ENCODE measurements at regions not wholly inside any gene's neighbourhood (a gene's known extent, or its start where the extent isn't known, plus 50 kb on each side); places are given as distances from the start of the nearest gene placed in this dataset.
"Not testable (repeated sequence)": the region's sequence is repeated elsewhere in the genome, so short reads cannot be mapped to it uniquely, and the experiment has no call there.

GRCh38 chr19:29001597-29002245 is 211.2 kb downstream of the UQCRFS1 start:
- H2AFZ ChIP-seq (ENCODE audit: low read length) = no peak overlapping the region
- no peak overlapping the region for H3K4me2 ChIP-seq (ENCODE audit: insufficient read depth, low read length)
- no peak overlapping the region for H3K27ac ChIP-seq (ENCODE audit: low read depth, low read length)
- DNase-seq (ENCODE audit: insufficient read length, low spot score, missing footprints) = no peak
- H3K9me3 ChIP-seq (ENCODE audit: low read depth, low read length) = no peaks in the 10 kb centered on the region
- H4K20me1 ChIP-seq (ENCODE audit: insufficient read depth, low read length) = no peaks in the 10 kb centered on the region
- no peaks in the 10 kb centered on the region for H3K79me2 ChIP-seq (ENCODE audit: insufficient read depth, low read length)
- no peak for TF ChIP-seq CTCF (IDR thresholded peaks at IDR 0.05; ENCODE audit: extremely low read depth, low read depth, low read length)
- H3K36me3 ChIP-seq (ENCODE audit: insufficient read depth, low read length) = no peaks in the 10 kb centered on the region
- H3K27me3 ChIP-seq (ENCODE audit: insufficient read depth, low read length) = no peaks in the 10 kb centered on the region
- no peak overlapping the region for H3K4me3 ChIP-seq (ENCODE audit: insufficient read depth, low read length)
- no peaks in the 10 kb centered on the region for H3K4me1 ChIP-seq (ENCODE audit: insufficient read depth, low read length)

- H3K36me3 ChIP-seq (ENCODE audit: insufficient read depth, low read length) = no peaks in the 10 kb centered on the region
- no peak for TF ChIP-seq CTCF (IDR thresholded peaks at IDR 0.05; ENCODE audit: extremely low read depth, low read depth, low read length)
- no peaks in the 10 kb centered on the region for H3K79me2 ChIP-seq (ENCODE audit: insufficient read depth, low read length)
- no peak overlapping the region for H3K4me2 ChIP-seq (ENCODE audit: insufficient read depth, low read length)
- no peaks in the 10 kb centered on the region for H3K4me1 ChIP-seq (ENCODE audit: insufficient read depth, low read length)
- H3K27me3 ChIP-seq (ENCODE audit: insufficient read depth, low read length) = no peaks in the 10 kb centered on the region
- no peaks in the 10 kb centered on the region for H4K20me1 ChIP-seq (ENCODE audit: insufficient read depth, low read length)
- H2AFZ ChIP-seq (ENCODE audit: low read length) = no peak overlapping the region
- no peak for DNase-seq (ENCODE audit: insufficient read length, low spot score, missing footprints)
- no peak overlapping the region for H3K4me3 ChIP-seq (ENCODE audit: insufficient read depth, low read length)
- no peak overlapping the region for H3K27ac ChIP-seq (ENCODE audit: low read depth, low read length)
- H3K9me3 ChIP-seq (ENCODE audit: low read depth, low read length) = no peaks in the 10 kb centered on the region
These were observed 211.8 kb downstream of the UQCRFS1 start for GRCh38 chr19:29001141-29001581.

GRCh38 chr19:28999724-29000433 is 213.1 kb downstream of the UQCRFS1 start:
- TF ChIP-seq CTCF (IDR thresholded peaks at IDR 0.05; ENCODE audit: extremely low read depth, low read depth, low read length) = no peak
- no peak overlapping the region for H3K27ac ChIP-seq (ENCODE audit: low read depth, low read length)
- H3K36me3 ChIP-seq (ENCODE audit: insufficient read depth, low read length) = no peaks in the 10 kb centered on the region
- H3K9me3 ChIP-seq (ENCODE audit: low read depth, low read length) = no peaks in the 10 kb centered on the region
- no peak overlapping the region for H2AFZ ChIP-seq (ENCODE audit: low read length)
- H3K4me2 ChIP-seq (ENCODE audit: insufficient read depth, low read length) = no peak overlapping the region
- H3K4me3 ChIP-seq (ENCODE audit: insufficient read depth, low read length) = no peak overlapping the region
- DNase-seq (ENCODE audit: insufficient read length, low spot score, missing footprints) = no peak
- no peaks in the 10 kb centered on the region for H3K4me1 ChIP-seq (ENCODE audit: insufficient read depth, low read length)
- no peaks in the 10 kb centered on the region for H4K20me1 ChIP-seq (ENCODE audit: insufficient read depth, low read length)
- no peaks in the 10 kb centered on the region for H3K27me3 ChIP-seq (ENCODE audit: insufficient read depth, low read length)
- H3K79me2 ChIP-seq (ENCODE audit: insufficient read depth, low read length) = no peaks in the 10 kb centered on the region

- Histone ChIP-seq H3K4me2 (ENCODE audit: insufficient read depth, low read length) (no peak overlapping the region), H4K20me1 (ENCODE audit: insufficient read depth, low read length) (no peaks in the 10 kb centered on the region), H3K27ac (ENCODE audit: low read depth, low read length) (no peak overlapping the region), H3K79me2 (ENCODE audit: insufficient read depth, low read length) (no peaks in the 10 kb centered on the region), H2AFZ (ENCODE audit: low read length) (no peak overlapping the region), H3K4me3 (ENCODE audit: insufficient read depth, low read length) (no peak overlapping the region), H3K4me1 (ENCODE audit: insufficient read depth, low read length) (no peaks in the 10 kb centered on the region), H3K9me3 (ENCODE audit: low read depth, low read length) (no peaks in the 10 kb centered on the region), H3K36me3 (ENCODE audit: insufficient read depth, low read length) (no peaks in the 10 kb centered on the region), H3K27me3 (ENCODE audit: insufficient read depth, low read length) (no peaks in the 10 kb centered on the region)
- DNase-seq (ENCODE audit: insufficient read length, low spot score, missing footprints) = no peak
- no peak for TF ChIP-seq CTCF (IDR thresholded peaks at IDR 0.05; ENCODE audit: extremely low read depth, low read depth, low read length)
These were observed 214.0 kb downstream of the UQCRFS1 start for GRCh38 chr19:28998974-28999373.

- H2AFZ ChIP-seq (ENCODE audit: low read length); H4K20me1 ChIP-seq (ENCODE audit: insufficient read depth, low read length); H3K36me3 ChIP-seq (ENCODE audit: insufficient read depth, low read length); H3K4me3 ChIP-seq (ENCODE audit: insufficient read depth, low read length); H3K27ac ChIP-seq (ENCODE audit: low read depth, low read length); H3K4me1 ChIP-seq (ENCODE audit: insufficient read depth, low read length); H3K79me2 ChIP-seq (ENCODE audit: insufficient read depth, low read length); H3K9me3 ChIP-seq (ENCODE audit: low read depth, low read length); H3K4me2 ChIP-seq (ENCODE audit: insufficient read depth, low read length); H3K27me3 ChIP-seq (ENCODE audit: insufficient read depth, low read length); DNase-seq (ENCODE audit: insufficient read length, low spot score, missing footprints): not testable (repeated sequence)
These were observed 215.1 kb downstream of the UQCRFS1 start for GRCh38 chr19:28997866-28998265.

Data from osteoblast (primary cell).